HCT116 (cell line): ENCODE measurements at regions not wholly inside any gene's neighbourhood (a gene's known extent, or its start where the extent isn't known, plus 50 kb on each side); places are given as distances from the start of the nearest gene placed in this dataset.

Experiments used
- ATAC-seq: fragments of 200-7000 bp; cut with Tn5 transposase; 2 replicates; pipeline ENCODE4 v1.9.1; 2020; ENCODE audit warnings: mild to moderate bottlenecking, moderate library complexity
- BruUV-seq: library from RNA; stranded (reverse); fragments of 400-500 nt; replicated peaks from 2 replicates; lab custom pipeline; 2021; lab: Mats Ljungman, UMichigan
- CTCF ChIA-PET: fragments of 300-600 bp; sonication (Branson Sonifier 250); formaldehyde crosslinking; loops from one replicate; lab custom pipeline; 2021; ENCODE audit warnings: antibody characterized with exemption; lab: Charles Lee
- POLR2A ChIA-PET: fragments of 300-600, 350-600 bp; sonication (Branson Sonifier 250); formaldehyde crosslinking; loops from one replicate; lab custom pipeline; 2021; ENCODE audit warnings: antibody characterized with exemption; lab: Charles Lee
- RAD21 ChIA-PET, 2 experiments: fragments of 300-600 bp; sonication (Branson Sonifier 250); formaldehyde crosslinking; loops; one replicate each; lab custom pipeline; 2023; ENCODE audit warnings: low total read pairs in 2 of 2; ENCODE audit not compliant: uncharacterized antibody in 2 of 2, unreplicated experiment in 2 of 2, low non-redundant PET in 1 of 2; lab: Charles Lee
- DNase-seq: peaks from one replicate; pipeline ENCODE4 v3.0.0-alpha.2; 2010; ENCODE audit warnings: low read depth, low spot score
- H2AFZ ChIP-seq: fragments of 200-600 bp; shearing (Covaris generic), sonication (generic); 2 replicates; pipeline ENCODE4 v1.6.1; 2017; ENCODE audit warnings: low read depth, mixed run types, mixed read lengths, antibody characterized with exemption, low read length; ENCODE audit not compliant: poor library complexity, severe bottlenecking
- H3K27ac ChIP-seq: 2 replicates; pipeline ENCODE4 v1.5.1; 2012; ENCODE audit warnings: low read depth, low read length
- H3K27me3 ChIP-seq: fragments of 200-600 bp; sonication (generic); 2 replicates; pipeline ENCODE4 v1.6.1; 2016; ENCODE audit warnings: mixed run types, low read length, mixed read lengths; ENCODE audit not compliant: insufficient read depth
- H3K36me3 ChIP-seq, 2 experiments: fragments of 200-500 bp in 1 of 2; fragments of 200-600 bp in 1 of 2; sonication (Bioruptor generic) in 1 of 2; sonication (generic) in 1 of 2; 2 replicates each; pipeline versions ENCODE4 v1.5.1 to v1.6.1; 2014 to 2016; ENCODE audit warnings: low read length in 2 of 2, inconsistent platforms in 1 of 2, mixed read lengths in 1 of 2, mixed run types in 1 of 2; ENCODE audit not compliant: insufficient read depth in 2 of 2, control insufficient read depth in 1 of 2
- H3K4me1 ChIP-seq, 2 experiments: fragments of 200-600 bp in 1 of 2; sonication (generic) in 1 of 2; 2 replicates each; pipeline versions ENCODE4 v1.5.1 to v1.6.1; 2012 to 2017; ENCODE audit warnings: low read length in 2 of 2, inconsistent platforms in 1 of 2, mild to moderate bottlenecking in 1 of 2, mixed read lengths in 1 of 2, mixed run types in 1 of 2, moderate library complexity in 1 of 2; ENCODE audit not compliant: insufficient read depth in 2 of 2, control insufficient read depth in 1 of 2
- H3K4me2 ChIP-seq: fragments of 200-600 bp; sonication (generic); 2 replicates; pipeline ENCODE4 v1.6.1; 2017; ENCODE audit warnings: mixed run types, low read length, mixed read lengths
- H3K4me3 ChIP-seq, 2 experiments: fragments of 200-600 bp in 1 of 2; sonication (generic) in 1 of 2; replicated peaks in 1 of 2; 2 replicates each; pipeline ENCODE4 v1.5.1; 2011 to 2016; ENCODE audit warnings: low read length in 2 of 2, control low read depth in 1 of 2, low read depth in 1 of 2, mild to moderate bottlenecking in 1 of 2, mixed read lengths in 1 of 2, mixed run types in 1 of 2
- H3K79me2 ChIP-seq: fragments of 200-600 bp; sonication (generic); 2 replicates; pipeline ENCODE4 v1.6.1; 2017; ENCODE audit warnings: mild to moderate bottlenecking, mixed run types, low read length, moderate library complexity, mixed read lengths; ENCODE audit not compliant: insufficient read depth
- H3K9ac ChIP-seq: fragments of 200-600 bp; sonication (generic); 2 replicates; pipeline ENCODE4 v1.6.1; 2016; ENCODE audit warnings: low read length, mixed read lengths
- H3K9me2 ChIP-seq: fragments of 200-600 bp; sonication (generic), shearing (Covaris generic); 2 replicates; pipeline ENCODE4 v1.6.1; 2017; ENCODE audit warnings: mixed run types, mild to moderate bottlenecking, moderate library complexity; ENCODE audit not compliant: insufficient read depth
- H3K9me3 ChIP-seq, 2 experiments: fragments of 200-500 bp in 1 of 2; fragments of 200-600 bp in 1 of 2; sonication (Bioruptor generic) in 1 of 2; sonication (generic) in 1 of 2; 2 replicates each; pipeline ENCODE4 v1.6.1; 2014 to 2017; ENCODE audit warnings: low read length in 2 of 2, mixed read lengths in 2 of 2, inconsistent platforms in 1 of 2, low read depth in 1 of 2, mild to moderate bottlenecking in 1 of 2, mixed run types in 1 of 2, moderate library complexity in 1 of 2; ENCODE audit not compliant: control insufficient read depth in 1 of 2, insufficient read depth in 1 of 2
- H4K20me1 ChIP-seq: fragments of 200-600 bp; sonication (generic), shearing (Covaris generic); 2 replicates; pipeline ENCODE4 v1.6.1; 2017; ENCODE audit warnings: mixed run types, mild to moderate bottlenecking, moderate library complexity; ENCODE audit not compliant: insufficient read depth
- ATF3 ChIP-seq: IDR thresholded peaks from 2 replicates; pipeline ENCODE4 v1.6.1; 2012
- CBX3 ChIP-seq: IDR thresholded peaks from 2 replicates; pipeline ENCODE4 v1.6.1; 2012; ENCODE audit warnings: low read depth
- CEBPB ChIP-seq: IDR thresholded peaks from 2 replicates; pipeline ENCODE4 v1.6.1; 2012; ENCODE audit warnings: low read depth
- EGR1 ChIP-seq: IDR thresholded peaks from 2 replicates; pipeline ENCODE4 v1.6.1; 2012; ENCODE audit warnings: low read depth
- EZH2 ChIP-seq: fragments of 200-600 bp; sonication (generic); IDR thresholded peaks from 2 replicates; pipeline ENCODE4 v1.6.1; 2017; ENCODE audit warnings: antibody characterized with exemption, mixed run types
- EZH2phosphoT487 ChIP-seq: fragments of 200-600 bp; IDR thresholded peaks from 2 replicates; pipeline ENCODE4 v1.6.1; 2018; ENCODE audit warnings: antibody characterized with exemption, borderline replicate concordance
- FOSL1 ChIP-seq: IDR thresholded peaks from 2 replicates; pipeline ENCODE4 v1.6.1; 2012; ENCODE audit warnings: low read depth
- JUND ChIP-seq: IDR thresholded peaks from 2 replicates; pipeline ENCODE4 v1.6.1; 2012
- MAX ChIP-seq: IDR thresholded peaks from 2 replicates; pipeline ENCODE4 v1.6.1; 2012
- POLR2A ChIP-seq: IDR thresholded peaks from 2 replicates; pipeline ENCODE4 v1.7.0; 2011; ENCODE audit warnings: borderline replicate concordance; ENCODE audit not compliant: insufficient read depth, insufficient read length; ENCODE audit errors: extremely low read depth
- POLR2AphosphoS5 ChIP-seq: IDR thresholded peaks from 2 replicates; pipeline ENCODE4 v1.6.1; 2011; ENCODE audit warnings: mild to moderate bottlenecking, low read depth, low read length, moderate library complexity
- RAD21 ChIP-seq: IDR thresholded peaks from 2 replicates; pipeline ENCODE4 v1.6.1; 2012; ENCODE audit warnings: low read depth, mild to moderate bottlenecking
- SP1 ChIP-seq: IDR thresholded peaks from 2 replicates; pipeline ENCODE4 v1.6.1; 2012; ENCODE audit warnings: low read depth
- YY1 ChIP-seq: IDR thresholded peaks from 2 replicates; pipeline ENCODE4 v1.6.1; 2011; ENCODE audit warnings: low read length, low read depth, moderate library complexity, mild to moderate bottlenecking; ENCODE audit not compliant: insufficient replicate concordance; ENCODE audit errors: extremely low read depth
- ZFX ChIP-seq: fragments of 450-650 bp; IDR thresholded peaks from 2 replicates; pipeline ENCODE4 v1.6.1; 2017
- intact Hi-C: fragments of 100-400 bp; cut with micrococcal nuclease; formaldehyde crosslinking; loops from 2 replicates; pipeline ENCODE4 v1.10.0; 2022
- TF ChIP-seq, protein P1 (sequence below), 3 experiments: fragments of 200-600 bp in 1 of 3; sonication (generic) in 1 of 3; IDR thresholded peaks in 2 of 3; conservative IDR thresholded peaks in 1 of 3; 2 replicates each; pipeline ENCODE4 v1.5.1; 2012 to 2017; ENCODE audit warnings: low read depth in 2 of 3, low read length in 2 of 3, antibody characterized with exemption in 1 of 3, borderline replicate concordance in 1 of 3, control low read depth in 1 of 3, mild to moderate bottlenecking in 1 of 3, mixed read lengths in 1 of 3, mixed run types in 1 of 3, moderate library complexity in 1 of 3; ENCODE audit not compliant: insufficient read depth in 1 of 3

- no peak for TF ChIP-seq MAX
- TF ChIP-seq FOSL1: no peak
- TF ChIP-seq SP1: no peak
- TF ChIP-seq CEBPB: no peak
- TF ChIP-seq, protein P1, sequence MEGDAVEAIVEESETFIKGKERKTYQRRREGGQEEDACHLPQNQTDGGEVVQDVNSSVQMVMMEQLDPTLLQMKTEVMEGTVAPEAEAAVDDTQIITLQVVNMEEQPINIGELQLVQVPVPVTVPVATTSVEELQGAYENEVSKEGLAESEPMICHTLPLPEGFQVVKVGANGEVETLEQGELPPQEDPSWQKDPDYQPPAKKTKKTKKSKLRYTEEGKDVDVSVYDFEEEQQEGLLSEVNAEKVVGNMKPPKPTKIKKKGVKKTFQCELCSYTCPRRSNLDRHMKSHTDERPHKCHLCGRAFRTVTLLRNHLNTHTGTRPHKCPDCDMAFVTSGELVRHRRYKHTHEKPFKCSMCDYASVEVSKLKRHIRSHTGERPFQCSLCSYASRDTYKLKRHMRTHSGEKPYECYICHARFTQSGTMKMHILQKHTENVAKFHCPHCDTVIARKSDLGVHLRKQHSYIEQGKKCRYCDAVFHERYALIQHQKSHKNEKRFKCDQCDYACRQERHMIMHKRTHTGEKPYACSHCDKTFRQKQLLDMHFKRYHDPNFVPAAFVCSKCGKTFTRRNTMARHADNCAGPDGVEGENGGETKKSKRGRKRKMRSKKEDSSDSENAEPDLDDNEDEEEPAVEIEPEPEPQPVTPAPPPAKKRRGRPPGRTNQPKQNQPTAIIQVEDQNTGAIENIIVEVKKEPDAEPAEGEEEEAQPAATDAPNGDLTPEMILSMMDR (IDR thresholded peaks at IDR 0.05 in 2 of 3, conservative IDR thresholded peaks at IDR 0.05 in 1 of 3; ENCODE audit: borderline replicate concordance in 1 of 3, insufficient read depth in 1 of 3, low read depth in 2 of 3, low read length in 2 of 3): no peak
- TF ChIP-seq ZFX: no peak
- no peak for TF ChIP-seq POLR2AphosphoS5
Measured at GRCh38 chr2:128786741-128787478, 468.2 kb upstream of the HS6ST1 start (continued).

- Histone ChIP-seq H3K9me2 (no peaks in the 10 kb centered on the region), H3K4me3 (no peak overlapping the region), H3K9me3 (no peaks in the 10 kb centered on the region), H3K36me3 (no peaks in the 10 kb centered on the region), H3K79me2 (no peaks in the 10 kb centered on the region), H3K9ac (no peak overlapping the region), H4K20me1 (no peaks in the 10 kb centered on the region), H3K4me1 (no peaks in the 10 kb centered on the region), H3K27me3 (peaks cover 20% of the 10 kb centered on the region; the same call in 1 of the 2 replicates), H2AFZ (no peak overlapping the region), H3K4me2 (no peak overlapping the region), H3K27ac (no peak overlapping the region)
- ChIA-PET CTCF (no interaction called here), RAD21 (no interaction called here), POLR2A (no interaction called here)
- TF ChIP-seq FOSL1 (no peak), ATF3 (no peak), EZH2phosphoT487 (no peak), POLR2A (no peak), YY1 (no peak), EZH2 (no peak), EGR1 (no peak), JUND (no peak), CBX3 (no peak), RAD21 (no peak)
- DNase-seq (no peak), ATAC-seq (no peak)
- intact Hi-C loops: no loop called here
- no TSS peak for BruUV-seq
Measured at GRCh38 chr2:128787616-128788015, 468.9 kb upstream of the HS6ST1 start.
